Erythroblast (primary cell): ENCODE measurements at regions not wholly inside any gene's neighbourhood (a gene's known extent, or its start where the extent isn't known, plus 50 kb on each side); places are given as distances from the start of the nearest gene placed in this dataset.

Experiments used
- GATA1 ChIP-seq: IDR thresholded peaks from 2 replicates; pipeline ENCODE4 v1.6.1; 2011; ENCODE audit warnings: low read depth, mild to moderate bottlenecking, control low read depth, low read length, moderate library complexity
- POLR2A ChIP-seq: IDR thresholded peaks from 2 replicates; pipeline ENCODE4 v1.6.1; 2011; ENCODE audit warnings: mild to moderate bottlenecking, low read length

GRCh38 chr4:141469392-141469791 is 167.0 kb upstream of the IL15 start:
- TF ChIP-seq POLR2A (no peak), GATA1 (no peak)
